HEK293 (cell line): ENCODE measurements at regions not wholly inside any gene's neighbourhood (a gene's known extent, or its start where the extent isn't known, plus 50 kb on each side); places are given as distances from the start of the nearest gene placed in this dataset.
"Not testable (repeated sequence)": the region's sequence is repeated elsewhere in the genome, so short reads cannot be mapped to it uniquely, and the experiment has no call there.

ENCODE experiments used
- CTCF ChIA-PET: fragments of 350-600 bp; formaldehyde crosslinking; extraction: SDS; loops from one replicate; lab custom pipeline; 2021; ENCODE audit warnings: antibody characterized with exemption; lab: Yijun Ruan, JAX
- POLR2A ChIA-PET: fragments of 300-600 bp; formaldehyde crosslinking; extraction: SDS; loops from one replicate; lab custom pipeline; 2020; ENCODE audit warnings: antibody characterized with exemption, inconsistent platforms; lab: Yijun Ruan, JAX
- H3K27ac ChIP-seq: fragments of 200-500 bp; sonication (Bioruptor generic); 2 replicates; pipeline ENCODE4 v1.5.1; 2014; ENCODE audit warnings: low read depth, low read length, control low read depth, inconsistent platforms; ENCODE audit errors: extremely low read depth
- H3K36me3 ChIP-seq, 2 experiments: fragments of 200-500 bp in 1 of 2; sonication (Bioruptor generic) in 1 of 2; 1 replicate in 1 of 2; 2 replicates in 1 of 2; pipeline ENCODE4 v1.5.1; 2014 to 2017; ENCODE audit warnings: inconsistent platforms in 2 of 2, low read length in 2 of 2; ENCODE audit not compliant: control insufficient read depth in 2 of 2, insufficient read depth in 1 of 2
- H3K4me1 ChIP-seq: fragments of 200-500 bp; sonication (Bioruptor generic); 2 replicates; pipeline ENCODE4 v1.5.1; 2014; ENCODE audit warnings: mild to moderate bottlenecking, low read length, inconsistent platforms; ENCODE audit not compliant: control insufficient read depth, insufficient read depth
- H3K4me3 ChIP-seq: 2 replicates; pipeline ENCODE4 v1.5.1; 2011; ENCODE audit warnings: low read depth, mild to moderate bottlenecking, control low read depth, low read length, moderate library complexity
- H3K9me3 ChIP-seq: fragments of 200-500 bp; sonication (Bioruptor generic); 2 replicates; pipeline ENCODE4 v1.5.1; 2014; ENCODE audit warnings: low read depth, low read length, inconsistent platforms; ENCODE audit not compliant: control insufficient read depth, insufficient read depth
- ATF2 ChIP-seq: fragments of 450-650 bp; formaldehyde crosslinking; IDR thresholded peaks from 2 replicates; pipeline ENCODE4 v1.5.1; 2016; ENCODE audit warnings: missing biosample characterization, missing genetic modification characterization, low read depth
- GLIS1 ChIP-seq: fragments of 450-650 bp; formaldehyde crosslinking; IDR thresholded peaks from 2 replicates; pipeline ENCODE4 v1.5.1; 2016; ENCODE audit warnings: missing biosample characterization, missing genetic modification characterization
- ZIC2 ChIP-seq: fragments of 450-650 bp; formaldehyde crosslinking; IDR thresholded peaks from 2 replicates; pipeline ENCODE4 v1.5.1; 2016; ENCODE audit warnings: missing biosample characterization, missing genetic modification characterization
- ZNF133 ChIP-seq: fragments of 450-650 bp; formaldehyde crosslinking; IDR thresholded peaks from 2 replicates; pipeline ENCODE4 v1.5.1; 2016; ENCODE audit warnings: missing biosample characterization, missing genetic modification characterization
- ZNF311 ChIP-seq: fragments of 450-650 bp; formaldehyde crosslinking; IDR thresholded peaks from 2 replicates; pipeline ENCODE4 v1.5.1; 2017; ENCODE audit warnings: missing biosample characterization, missing genetic modification characterization, borderline replicate concordance
- ZNF341 ChIP-seq: fragments of 450-650 bp; formaldehyde crosslinking; IDR thresholded peaks from 2 replicates; pipeline ENCODE4; 2016; ENCODE audit warnings: low read depth, missing biosample characterization, missing genetic modification characterization
- ZNF654 ChIP-seq: fragments of 450-650 bp; formaldehyde crosslinking; IDR thresholded peaks from 2 replicates; pipeline ENCODE4 v1.5.1; 2016; ENCODE audit warnings: low read depth, missing biosample characterization, missing genetic modification characterization
- ZNF776 ChIP-seq: fragments of 450-650 bp; formaldehyde crosslinking; IDR thresholded peaks from 2 replicates; pipeline ENCODE4 v1.5.0; 2017; ENCODE audit warnings: missing biosample characterization, missing genetic modification characterization, borderline replicate concordance
- ZSCAN30 ChIP-seq: fragments of 450-650 bp; IDR thresholded peaks from 2 replicates; pipeline ENCODE4 v1.5.1; 2018; ENCODE audit warnings: missing biosample characterization, mild to moderate bottlenecking, missing genetic modification characterization, moderate library complexity
- TF ChIP-seq, protein P1 (sequence below): fragments of 450-650 bp; formaldehyde crosslinking; IDR thresholded peaks from 2 replicates; pipeline ENCODE4 v1.5.1; 2016; ENCODE audit warnings: missing biosample characterization, missing genetic modification characterization

DNA sequence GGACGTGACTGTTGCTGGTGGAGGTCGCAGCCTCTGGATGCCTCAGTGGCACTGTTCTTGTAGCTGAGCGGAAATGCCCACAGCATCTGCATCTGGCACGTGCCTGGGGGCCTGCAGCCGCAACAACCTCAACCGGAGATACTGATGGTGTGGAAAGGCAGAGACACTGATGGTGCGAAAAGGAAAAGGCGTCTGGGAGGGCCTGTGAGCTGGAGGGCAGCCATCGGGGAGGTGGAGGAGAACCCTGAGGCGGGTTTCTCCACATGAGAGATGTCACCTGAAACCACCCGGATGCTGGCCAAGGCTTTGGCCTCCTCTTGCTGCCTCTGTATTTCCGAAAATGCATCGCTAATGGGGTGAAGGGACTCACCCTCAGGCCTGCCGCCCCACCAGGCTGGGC, 284.8 kb upstream of the WSB1 start:
- Histone ChIP-seq H3K9me3 (no peaks in the 10 kb centered on the region), H3K4me1 (no peaks in the 10 kb centered on the region), H3K27ac (no peak overlapping the region), H3K36me3 (no peaks in the 10 kb centered on the region), H3K4me3 (no peak overlapping the region)
- ChIA-PET CTCF (no interaction called here), POLR2A (no interaction called here)
- no peak for TF ChIP-seq ZSCAN30 (tag by site-specific recombination)
- TF ChIP-seq ZNF776 (tag by site-specific recombination), result no peak
- TF ChIP-seq, protein P1, sequence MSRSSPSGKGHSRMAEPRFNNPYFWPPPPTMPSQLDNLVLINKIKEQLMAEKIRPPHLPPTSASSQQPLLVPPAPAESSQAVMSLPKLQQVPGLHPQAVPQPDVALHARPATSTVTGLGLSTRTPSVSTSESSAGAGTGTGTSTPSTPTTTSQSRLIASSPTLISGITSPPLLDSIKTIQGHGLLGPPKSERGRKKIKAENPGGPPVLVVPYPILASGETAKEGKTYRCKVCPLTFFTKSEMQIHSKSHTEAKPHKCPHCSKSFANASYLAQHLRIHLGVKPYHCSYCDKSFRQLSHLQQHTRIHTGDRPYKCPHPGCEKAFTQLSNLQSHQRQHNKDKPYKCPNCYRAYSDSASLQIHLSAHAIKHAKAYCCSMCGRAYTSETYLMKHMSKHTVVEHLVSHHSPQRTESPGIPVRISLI (tag by site-specific recombination), result no peak
- TF ChIP-seq, all 188 proteins: peak for 0

GRCh38 chr17:27010138-27010537, 283.8 kb upstream of the WSB1 start:
- POLR2A ChIA-PET, result not testable (repeated sequence)

GRCh38 chr17:27030552-27030951, 263.4 kb upstream of the WSB1 start:
- H3K27ac ChIP-seq, POLR2A ChIA-PET, H3K4me3 ChIP-seq, H3K9me3 ChIP-seq, H3K36me3 ChIP-seq, CTCF ChIA-PET, H3K4me1 ChIP-seq: not testable (repeated sequence)

More at GRCh38 chr17:27010138-27010537, 283.8 kb upstream of the WSB1 start:
- H3K4me3 ChIP-seq, H3K27ac ChIP-seq, H3K9me3 ChIP-seq, H3K4me1 ChIP-seq, H3K36me3 ChIP-seq, CTCF ChIA-PET: not testable (repeated sequence)
- TF ChIP-seq ATF2 (tag by site-specific recombination), result 0 out of 2 replicates have a peak, but pooled peaks have one; percentile 18
- TF ChIP-seq GLIS1 (tag by site-specific recombination), result peak; percentile 31; the same call in 1 of the 2 replicates

DNA sequence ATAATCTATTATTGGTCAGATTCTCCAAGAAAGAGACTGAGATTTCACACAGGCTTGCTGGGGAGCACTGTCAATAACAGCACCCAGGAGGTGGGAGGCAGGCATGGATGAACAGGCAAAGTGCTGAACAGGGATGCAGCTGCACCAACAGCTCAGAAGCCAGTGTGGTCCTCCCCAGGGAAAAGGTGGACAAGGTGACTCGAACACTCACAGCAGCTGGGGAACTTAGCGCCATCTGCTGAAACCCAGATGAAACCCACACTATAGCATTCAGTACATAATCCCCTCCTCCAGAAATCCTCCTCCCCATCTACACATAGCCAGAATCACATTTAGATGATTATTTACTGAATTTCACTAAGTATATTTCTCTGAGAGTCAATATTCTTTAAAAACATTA, 255.2 kb upstream of the WSB1 start:
- Histone ChIP-seq H3K36me3 (no peaks in the 10 kb centered on the region), H3K27ac (no peak overlapping the region), H3K9me3 (no peaks in the 10 kb centered on the region), H3K4me1 (no peaks in the 10 kb centered on the region), H3K4me3 (no peak overlapping the region)
- CTCF ChIA-PET, result no interaction called here
- TF ChIP-seq ZNF654 (tag by site-specific recombination), result 0 out of 2 replicates have a peak, but pooled peaks have one; percentile 10
- no peak for TF ChIP-seq ZNF133 (tag by site-specific recombination)
- POLR2A ChIA-PET, result no interaction called here

DNA sequence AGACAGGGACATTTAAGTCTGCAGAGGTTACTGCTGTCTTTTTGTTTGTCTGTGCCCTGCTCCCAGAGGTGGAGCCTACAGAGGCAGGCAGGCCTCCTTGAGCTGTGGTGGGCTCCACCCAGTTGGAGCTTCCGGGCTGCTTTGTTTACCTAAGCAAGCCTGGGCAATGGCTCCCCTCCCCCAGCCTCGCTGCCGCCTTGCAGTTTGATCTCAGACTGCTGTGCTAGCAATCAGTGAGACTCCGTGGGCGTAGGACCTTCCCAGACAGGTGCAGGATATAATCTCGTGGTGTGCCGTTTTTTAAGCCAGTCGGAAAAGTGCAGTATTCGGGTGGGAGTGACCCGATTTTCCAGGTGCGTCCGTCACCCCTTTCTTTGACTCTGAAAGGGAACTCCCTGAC, 248.9 kb upstream of the WSB1 start:
- not testable (repeated sequence) for H3K4me1 ChIP-seq

DNA sequence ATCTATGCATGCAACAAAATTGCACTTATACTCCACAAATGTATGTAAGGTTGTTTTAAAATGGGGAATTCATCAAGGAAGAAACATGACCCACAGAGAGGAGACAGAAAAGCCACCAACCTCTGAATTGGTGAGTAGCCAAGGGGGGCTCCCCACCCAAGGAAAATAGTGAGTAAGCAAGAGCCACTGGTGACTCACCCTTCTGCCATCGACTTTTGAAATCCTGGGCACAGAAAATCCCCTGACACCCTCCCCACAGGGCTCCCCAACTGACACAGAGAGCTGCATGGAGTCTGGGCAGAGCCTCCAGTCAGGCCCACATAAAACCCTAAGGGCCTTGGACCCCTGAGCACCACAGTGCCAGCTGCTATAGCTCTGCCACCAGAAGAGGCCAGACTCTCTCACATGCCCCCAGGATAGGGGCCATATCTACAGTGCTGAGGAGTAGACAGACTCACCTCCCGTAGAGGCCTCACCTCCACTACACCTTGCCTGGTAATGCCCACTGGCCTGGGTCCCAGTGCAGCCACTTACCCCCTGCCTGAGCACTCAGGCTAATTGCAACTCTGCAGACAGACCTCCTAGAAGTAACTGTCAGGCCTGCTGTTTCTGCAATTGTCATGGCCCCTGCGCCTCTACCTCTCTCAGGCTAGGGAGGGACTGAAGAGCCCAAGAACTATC, 244.7 kb upstream of the WSB1 start:
- H3K36me3 ChIP-seq, result no peaks in the 10 kb centered on the region
- ChIA-PET CTCF (no interaction called here), POLR2A (no interaction called here)
- no peak overlapping the region for H3K4me3 ChIP-seq
- H3K27ac ChIP-seq, result no peak overlapping the region
- no peaks in the 10 kb centered on the region for H3K9me3 ChIP-seq
- no peaks in the 10 kb centered on the region for H3K4me1 ChIP-seq
- TF ChIP-seq ZNF311 (tag by site-specific recombination), result no peak
- peak; percentile 91 for TF ChIP-seq GLIS1 (tag by site-specific recombination)
- peak; percentile 47 for TF ChIP-seq ZIC2

More for the DNA sequence above, 248.9 kb upstream of the WSB1 start:
- H3K4me3 ChIP-seq, CTCF ChIA-PET, H3K27ac ChIP-seq, H3K9me3 ChIP-seq, H3K36me3 ChIP-seq: not testable (repeated sequence)
- peak; percentile 62 for TF ChIP-seq ZNF341
- TF ChIP-seq, all 188 proteins: peak for 1; not testable (repeated sequence) for 187
- POLR2A ChIA-PET, result not testable (repeated sequence)
